Panc1 (cell line): ENCODE measurements at regions not wholly inside any gene's neighbourhood (a gene's known extent, or its start where the extent isn't known, plus 50 kb on each side); places are given as distances from the start of the nearest gene placed in this dataset.

Source experiments
- CTCF ChIP-seq: fragments of 450-650 bp; IDR thresholded peaks from 2 replicates; pipeline ENCODE4 v1.5.1; 2017; ENCODE audit warnings: mild to moderate bottlenecking
- TF ChIP-seq, protein P1 (sequence below), 2 experiments: IDR thresholded peaks; 2 replicates each; pipeline ENCODE4 v1.6.1; 2011 to 2012; ENCODE audit warnings: low read depth in 2 of 2, control low read depth in 1 of 2, low read length in 1 of 2, mild to moderate bottlenecking in 1 of 2, moderate library complexity in 1 of 2; ENCODE audit not compliant: insufficient read depth in 1 of 2

- TF ChIP-seq, protein P1, sequence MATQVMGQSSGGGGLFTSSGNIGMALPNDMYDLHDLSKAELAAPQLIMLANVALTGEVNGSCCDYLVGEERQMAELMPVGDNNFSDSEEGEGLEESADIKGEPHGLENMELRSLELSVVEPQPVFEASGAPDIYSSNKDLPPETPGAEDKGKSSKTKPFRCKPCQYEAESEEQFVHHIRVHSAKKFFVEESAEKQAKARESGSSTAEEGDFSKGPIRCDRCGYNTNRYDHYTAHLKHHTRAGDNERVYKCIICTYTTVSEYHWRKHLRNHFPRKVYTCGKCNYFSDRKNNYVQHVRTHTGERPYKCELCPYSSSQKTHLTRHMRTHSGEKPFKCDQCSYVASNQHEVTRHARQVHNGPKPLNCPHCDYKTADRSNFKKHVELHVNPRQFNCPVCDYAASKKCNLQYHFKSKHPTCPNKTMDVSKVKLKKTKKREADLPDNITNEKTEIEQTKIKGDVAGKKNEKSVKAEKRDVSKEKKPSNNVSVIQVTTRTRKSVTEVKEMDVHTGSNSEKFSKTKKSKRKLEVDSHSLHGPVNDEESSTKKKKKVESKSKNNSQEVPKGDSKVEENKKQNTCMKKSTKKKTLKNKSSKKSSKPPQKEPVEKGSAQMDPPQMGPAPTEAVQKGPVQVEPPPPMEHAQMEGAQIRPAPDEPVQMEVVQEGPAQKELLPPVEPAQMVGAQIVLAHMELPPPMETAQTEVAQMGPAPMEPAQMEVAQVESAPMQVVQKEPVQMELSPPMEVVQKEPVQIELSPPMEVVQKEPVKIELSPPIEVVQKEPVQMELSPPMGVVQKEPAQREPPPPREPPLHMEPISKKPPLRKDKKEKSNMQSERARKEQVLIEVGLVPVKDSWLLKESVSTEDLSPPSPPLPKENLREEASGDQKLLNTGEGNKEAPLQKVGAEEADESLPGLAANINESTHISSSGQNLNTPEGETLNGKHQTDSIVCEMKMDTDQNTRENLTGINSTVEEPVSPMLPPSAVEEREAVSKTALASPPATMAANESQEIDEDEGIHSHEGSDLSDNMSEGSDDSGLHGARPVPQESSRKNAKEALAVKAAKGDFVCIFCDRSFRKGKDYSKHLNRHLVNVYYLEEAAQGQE (IDR thresholded peaks at IDR 0.05; ENCODE audit: insufficient read depth in 1 of 2, low read depth in 2 of 2, low read length in 1 of 2) = no peak
- no peak for TF ChIP-seq CTCF
Measured at GRCh38 chr2:102892698-102893310, 131.0 kb downstream of the TMEM182 start.
